Left ventricle myocardium inferior (tissue), 1 donor: ENCODE measurements at regions not wholly inside any gene's neighbourhood (a gene's known extent, or its start where the extent isn't known, plus 50 kb on each side); places are given as distances from the start of the nearest gene placed in this dataset.

Experiments used
- DNase-seq: peaks from one replicate; pipeline ENCODE4 v3.0.0-alpha.2; 2020
- H3K27ac ChIP-seq: fragments of 200-600 bp; replicated peaks from 2 replicates; pipeline ENCODE4 v1.8.0; 2021
- H3K27me3 ChIP-seq: fragments of 200-600 bp; 2 replicates; pipeline ENCODE4 v1.8.0; 2021; ENCODE audit warnings: low read depth
- H3K36me3 ChIP-seq: fragments of 200-600 bp; 2 replicates; pipeline ENCODE4 v1.8.0; 2021
- H3K4me1 ChIP-seq: fragments of 200-600 bp; 2 replicates; pipeline ENCODE4 v1.8.0; 2021
- H3K4me3 ChIP-seq: fragments of 200-600 bp; 2 replicates; pipeline ENCODE4 v1.8.0; 2021; ENCODE audit warnings: mild to moderate bottlenecking, moderate library complexity
- H3K9me3 ChIP-seq: fragments of 200-600 bp; replicated peaks from 2 replicates; pipeline ENCODE4 v1.8.0; 2021
- intact Hi-C: fragments of 100-400 bp; cut with micrococcal nuclease; formaldehyde crosslinking; loops from one replicate; pipeline ENCODE4 v1.11.0; 2022
- TF ChIP-seq, protein P1 (sequence below): fragments of 200-600 bp; IDR thresholded peaks from 2 replicates; pipeline ENCODE4 v1.8.0; 2021; ENCODE audit warnings: antibody characterized with exemption, mild to moderate bottlenecking, borderline replicate concordance
- donor health status: DM: no; HTN: yes; CAD: no; lungs with severe emphysema.

DNA sequence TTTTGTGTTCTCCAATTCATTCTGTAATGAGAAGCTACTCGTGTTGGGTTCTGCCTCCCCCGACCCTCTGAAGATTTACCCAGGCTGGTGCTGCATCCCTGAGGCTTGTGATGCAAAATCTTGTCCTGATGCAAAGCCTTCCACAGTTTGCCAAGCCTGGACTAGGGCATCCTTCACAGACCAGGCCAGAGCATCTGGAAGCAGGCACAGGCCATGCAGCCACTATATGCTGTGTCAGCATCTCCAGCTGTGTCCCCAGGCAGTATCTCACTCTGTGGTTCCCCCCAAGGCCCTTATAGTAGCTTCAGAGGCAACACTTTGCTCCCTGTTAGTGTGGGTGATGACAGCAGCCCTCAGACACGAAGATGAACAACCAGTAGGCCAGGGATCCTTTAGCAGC, 77.3 kb upstream of the RCN1 start:
- no peaks in the 10 kb centered on the region for H3K4me1 ChIP-seq
- DNase-seq, result no peak
- H3K4me3 ChIP-seq, result no peak overlapping the region
- TF ChIP-seq, protein P1, sequence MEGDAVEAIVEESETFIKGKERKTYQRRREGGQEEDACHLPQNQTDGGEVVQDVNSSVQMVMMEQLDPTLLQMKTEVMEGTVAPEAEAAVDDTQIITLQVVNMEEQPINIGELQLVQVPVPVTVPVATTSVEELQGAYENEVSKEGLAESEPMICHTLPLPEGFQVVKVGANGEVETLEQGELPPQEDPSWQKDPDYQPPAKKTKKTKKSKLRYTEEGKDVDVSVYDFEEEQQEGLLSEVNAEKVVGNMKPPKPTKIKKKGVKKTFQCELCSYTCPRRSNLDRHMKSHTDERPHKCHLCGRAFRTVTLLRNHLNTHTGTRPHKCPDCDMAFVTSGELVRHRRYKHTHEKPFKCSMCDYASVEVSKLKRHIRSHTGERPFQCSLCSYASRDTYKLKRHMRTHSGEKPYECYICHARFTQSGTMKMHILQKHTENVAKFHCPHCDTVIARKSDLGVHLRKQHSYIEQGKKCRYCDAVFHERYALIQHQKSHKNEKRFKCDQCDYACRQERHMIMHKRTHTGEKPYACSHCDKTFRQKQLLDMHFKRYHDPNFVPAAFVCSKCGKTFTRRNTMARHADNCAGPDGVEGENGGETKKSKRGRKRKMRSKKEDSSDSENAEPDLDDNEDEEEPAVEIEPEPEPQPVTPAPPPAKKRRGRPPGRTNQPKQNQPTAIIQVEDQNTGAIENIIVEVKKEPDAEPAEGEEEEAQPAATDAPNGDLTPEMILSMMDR, result no peak
- H3K27me3 ChIP-seq, result peaks cover 74% of the 10 kb centered on the region
- H3K9me3 ChIP-seq, result no peaks in the 10 kb centered on the region
- H3K27ac ChIP-seq, result no peak overlapping the region
- H3K36me3 ChIP-seq, result no peaks in the 10 kb centered on the region
- intact Hi-C loops, result no loop called here

DNA sequence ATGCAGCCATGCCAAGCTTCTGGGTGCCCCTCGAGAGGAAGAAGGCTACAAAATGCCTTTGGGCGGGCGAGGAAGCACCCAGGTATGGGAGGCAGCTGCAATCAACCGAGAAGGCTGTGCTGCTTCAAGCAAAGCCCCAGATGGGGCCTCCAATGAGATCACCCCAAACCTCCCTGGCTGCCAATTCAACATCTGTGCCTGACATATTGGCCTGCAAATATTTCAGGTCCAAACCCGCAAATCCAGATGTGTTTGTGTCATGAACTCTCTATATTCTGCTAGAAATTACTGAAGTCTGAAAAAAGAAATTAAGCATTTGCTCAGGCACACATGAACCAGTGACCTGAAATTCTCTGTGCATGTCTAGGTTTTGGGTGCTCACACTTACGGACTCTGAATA, 78.8 kb upstream of the RCN1 start:
- no peak overlapping the region for H3K4me3 ChIP-seq
- intact Hi-C loops, result no loop called here
- H3K36me3 ChIP-seq, result no peaks in the 10 kb centered on the region
- H3K27ac ChIP-seq, result no peak overlapping the region
- no peak for DNase-seq
- TF ChIP-seq, protein P1, result no peak
- no peaks in the 10 kb centered on the region for H3K9me3 ChIP-seq
- peaks cover 86% of the 10 kb centered on the region for H3K27me3 ChIP-seq
- H3K4me1 ChIP-seq, result no peaks in the 10 kb centered on the region

DNA sequence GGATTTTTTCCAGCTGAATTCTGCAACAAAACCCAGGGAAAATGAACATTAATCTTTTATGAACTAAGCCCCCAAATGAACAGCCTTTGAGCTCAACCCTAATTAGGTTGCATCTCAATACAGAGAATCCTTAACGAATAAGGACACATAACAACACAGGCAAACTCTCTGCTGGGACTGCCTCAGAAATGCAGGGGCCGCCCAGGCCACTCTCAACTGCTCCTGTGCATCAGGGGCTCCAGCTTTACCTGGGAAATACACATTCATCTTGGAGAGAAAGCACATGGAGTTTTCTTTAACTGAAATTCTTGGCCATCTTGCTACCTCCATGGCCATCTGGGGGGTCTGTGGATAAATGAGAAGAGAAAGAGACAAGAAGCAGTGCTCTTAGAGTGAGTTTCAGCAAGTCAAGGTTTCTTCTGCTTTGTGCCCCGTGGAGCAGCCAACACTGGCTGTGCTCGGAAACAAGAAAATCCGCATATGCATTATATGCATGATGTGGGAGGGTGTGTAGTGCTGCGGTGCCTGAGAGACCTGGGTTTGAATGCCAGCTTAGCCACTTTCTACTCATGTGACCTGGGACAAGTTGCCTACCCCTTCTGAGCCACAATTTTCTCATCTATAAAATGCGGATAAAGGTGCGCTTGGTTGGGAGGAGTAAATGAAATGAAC, 81.9 kb upstream of the RCN1 start:
- H3K27me3 ChIP-seq, result peaks cover 91% of the 10 kb centered on the region

DNA sequence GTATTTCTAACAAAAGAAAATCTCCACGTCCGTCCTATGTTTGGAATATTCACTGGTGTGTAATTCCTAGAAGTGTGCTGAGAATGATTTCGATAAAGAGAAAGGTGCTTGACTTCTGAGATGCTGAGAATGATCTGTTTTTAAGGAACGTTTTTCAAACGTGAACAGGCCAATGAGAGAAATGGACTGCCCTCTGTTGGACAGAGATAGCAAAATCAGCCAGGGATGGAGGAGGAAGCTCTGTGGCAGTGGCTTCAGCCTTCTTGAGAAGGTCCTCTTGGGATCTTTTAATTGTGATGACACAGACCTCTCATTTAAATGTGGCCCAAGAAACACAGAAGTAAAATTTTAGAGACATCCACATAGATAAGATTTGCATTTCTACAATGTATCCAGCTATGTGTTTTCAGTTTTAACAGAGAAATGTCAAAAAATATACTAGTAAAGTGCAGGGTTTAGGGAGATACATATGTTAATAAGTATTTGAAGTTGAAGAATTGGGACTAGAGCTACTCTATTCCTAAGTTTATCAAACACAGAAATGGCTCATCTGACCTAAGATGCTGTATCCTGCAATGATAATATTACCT, 84.0 kb upstream of the RCN1 start:
- no peaks in the 10 kb centered on the region for H3K9me3 ChIP-seq
- no peak overlapping the region for H3K27ac ChIP-seq
- H3K4me1 ChIP-seq, result no peaks in the 10 kb centered on the region
- peaks cover 99% of the 10 kb centered on the region for H3K27me3 ChIP-seq
- intact Hi-C loops, result no loop called here
- TF ChIP-seq, protein P1, result peak; percentile 72
- no peaks in the 10 kb centered on the region for H3K36me3 ChIP-seq
- no peak overlapping the region for H3K4me3 ChIP-seq
- DNase-seq, result no peak

More for the DNA sequence above, 81.9 kb upstream of the RCN1 start:
- H3K36me3 ChIP-seq, result no peaks in the 10 kb centered on the region
- intact Hi-C loops, result no loop called here
- H3K27ac ChIP-seq, result no peak overlapping the region
- H3K4me3 ChIP-seq, result no peak overlapping the region
- TF ChIP-seq, protein P1, result no peak
- no peaks in the 10 kb centered on the region for H3K9me3 ChIP-seq
- H3K4me1 ChIP-seq, result no peaks in the 10 kb centered on the region
- no peak for DNase-seq

DNA sequence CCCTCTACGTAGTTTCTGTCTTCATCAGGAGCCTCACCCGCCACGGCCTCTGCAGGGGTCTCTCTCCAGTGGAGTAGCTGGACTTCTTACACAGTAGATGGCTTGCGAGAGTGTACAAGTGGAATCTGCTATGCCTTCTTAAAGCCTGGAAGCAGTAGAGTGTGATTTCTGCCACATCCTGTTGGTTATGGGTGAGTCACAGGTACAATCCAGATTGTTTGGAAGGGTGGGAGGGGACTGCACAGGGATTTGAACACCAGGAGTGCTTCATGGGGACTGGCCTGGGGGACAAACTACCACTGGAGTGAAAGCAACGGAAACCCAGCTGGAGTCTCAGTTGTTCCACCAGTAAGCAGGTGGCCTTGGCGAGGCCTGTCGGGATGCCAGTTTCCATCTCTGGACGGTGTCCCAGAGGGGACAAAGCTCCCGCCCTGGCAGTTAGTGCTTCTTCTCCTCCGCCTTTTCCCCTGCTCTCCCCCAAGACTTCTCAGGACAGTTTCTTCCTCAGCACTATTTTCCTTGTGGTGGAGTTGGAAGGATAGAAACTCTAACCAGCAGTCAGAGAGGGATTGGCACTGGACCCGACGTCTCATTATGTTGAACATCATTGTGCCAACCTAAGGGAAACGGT, 85.0 kb upstream of the RCN1 start:
- TF ChIP-seq, protein P1, result no peak
- Histone ChIP-seq H3K4me3 (no peak overlapping the region), H3K36me3 (no peaks in the 10 kb centered on the region), H3K27ac (no peak overlapping the region), H3K4me1 (no peaks in the 10 kb centered on the region), H3K27me3 (peaks cover 99% of the 10 kb centered on the region), H3K9me3 (no peaks in the 10 kb centered on the region)
- intact Hi-C loops, result no loop called here
- no peak for DNase-seq
